COLO668 (cell line): ENCODE measurements at regions not wholly inside any gene's neighbourhood (a gene's known extent, or its start where the extent isn't known, plus 50 kb on each side); places are given as distances from the start of the nearest gene placed in this dataset.
A peak's percentile ranks its signal among the peaks of the same experiment; 100 is the strongest.
"Not testable (repeated sequence)": the region's sequence is repeated elsewhere in the genome, so short reads cannot be mapped to it uniquely, and the experiment has no call there.

Experiments used
- DNase-seq: peaks from one replicate; lab custom pipeline; 2025; ENCODE audit not compliant: unreplicated experiment; lab: John Stamatoyannopoulos, UW

- not testable (repeated sequence) for DNase-seq
Measured at GRCh38 chr2:47690706-47691325, 92.1 kb upstream of the MSH6 start.

- no peak for DNase-seq
Measured at GRCh38 chr2:47690132-47690531, 92.8 kb upstream of the MSH6 start.

DNA sequence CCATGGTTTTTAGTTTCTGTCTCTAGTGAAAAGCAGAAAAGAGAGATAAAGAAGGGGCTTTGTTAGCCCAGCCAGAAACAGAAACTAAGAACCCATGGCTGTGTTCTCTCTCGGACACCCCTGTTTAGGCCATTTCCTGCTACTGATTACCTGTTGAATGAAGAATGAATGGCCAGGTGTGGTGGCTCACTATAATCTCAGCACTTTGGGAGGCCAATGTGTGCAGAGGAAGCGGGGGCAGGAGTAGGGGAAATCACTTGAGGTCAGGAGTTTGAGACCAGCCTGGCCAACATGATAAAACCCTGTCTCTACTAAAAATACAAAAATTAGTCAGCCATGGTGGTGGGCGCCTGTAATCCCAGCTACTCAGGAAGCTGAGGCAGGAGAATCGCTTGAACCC lies 93.8 kb upstream of the MSH6 start:
- not testable (repeated sequence) for DNase-seq

- peak; percentile 11 for DNase-seq
Measured at GRCh38 chr2:47688561-47688960, 94.4 kb upstream of the MSH6 start.

DNA sequence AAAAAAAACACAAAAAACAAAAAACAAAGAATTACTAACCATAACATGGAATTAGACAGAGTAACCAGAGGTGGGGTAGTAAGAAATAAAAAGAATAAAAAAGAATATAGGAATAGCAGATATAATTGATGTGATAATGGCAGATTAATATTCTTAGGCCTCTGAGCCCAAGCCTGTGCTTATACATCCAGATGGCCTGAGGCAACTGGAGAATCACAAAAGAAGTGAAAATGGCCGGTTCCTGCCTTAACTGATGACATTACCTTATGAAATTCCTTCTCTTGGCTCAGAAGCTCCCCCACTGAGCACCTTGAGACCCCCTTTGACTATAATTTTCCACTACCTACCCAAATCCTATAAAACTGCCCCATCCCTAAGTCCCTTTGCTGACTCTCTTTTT lies 95.1 kb upstream of the MSH6 start:
- no peak for DNase-seq

DNA sequence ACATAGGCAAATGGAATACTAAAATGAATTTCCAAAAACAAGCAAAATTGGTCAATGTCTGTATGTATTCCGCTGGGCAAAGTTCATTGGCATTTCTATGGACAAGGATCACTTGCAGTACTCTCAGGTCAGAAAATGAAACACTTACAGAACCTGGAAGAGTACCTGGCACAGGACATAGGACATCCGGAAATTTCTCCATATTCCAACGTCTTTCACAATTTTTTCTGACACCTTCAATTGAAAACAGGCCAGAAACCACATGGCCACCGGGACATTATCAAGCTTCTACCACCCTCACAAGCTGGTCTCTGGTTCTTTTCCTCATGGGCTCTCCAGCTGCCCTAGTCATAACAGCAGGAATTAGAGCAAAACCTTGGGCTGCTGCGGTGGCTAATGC lies 96.9 kb upstream of the MSH6 start:
- DNase-seq = no peak

DNA sequence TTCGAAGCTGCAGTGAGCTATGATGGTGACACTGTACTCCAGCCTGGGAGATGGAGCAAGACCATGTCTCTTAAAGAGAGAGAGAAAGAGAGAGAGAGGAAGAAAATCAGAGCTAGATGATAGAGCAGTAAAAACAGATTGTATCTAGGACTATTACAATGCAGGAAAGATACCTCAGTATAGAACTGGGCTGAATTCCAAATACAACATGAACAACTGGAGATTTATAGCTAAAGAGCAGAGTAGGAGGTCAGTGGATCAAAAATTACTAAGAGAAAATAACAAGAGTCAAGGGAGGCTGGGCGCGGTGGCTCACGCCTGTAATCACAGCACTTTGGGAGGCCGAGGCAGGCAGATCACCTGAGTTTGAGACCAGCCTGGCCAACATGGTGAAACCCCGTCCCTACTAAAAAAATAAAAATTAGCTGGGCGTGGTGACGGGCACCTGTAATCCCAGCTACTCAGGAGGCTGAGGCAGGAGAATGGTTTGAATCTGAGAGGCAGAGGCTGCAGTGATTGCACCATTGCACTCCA lies 100.7 kb upstream of the MSH6 start:
- no peak for DNase-seq

DNA sequence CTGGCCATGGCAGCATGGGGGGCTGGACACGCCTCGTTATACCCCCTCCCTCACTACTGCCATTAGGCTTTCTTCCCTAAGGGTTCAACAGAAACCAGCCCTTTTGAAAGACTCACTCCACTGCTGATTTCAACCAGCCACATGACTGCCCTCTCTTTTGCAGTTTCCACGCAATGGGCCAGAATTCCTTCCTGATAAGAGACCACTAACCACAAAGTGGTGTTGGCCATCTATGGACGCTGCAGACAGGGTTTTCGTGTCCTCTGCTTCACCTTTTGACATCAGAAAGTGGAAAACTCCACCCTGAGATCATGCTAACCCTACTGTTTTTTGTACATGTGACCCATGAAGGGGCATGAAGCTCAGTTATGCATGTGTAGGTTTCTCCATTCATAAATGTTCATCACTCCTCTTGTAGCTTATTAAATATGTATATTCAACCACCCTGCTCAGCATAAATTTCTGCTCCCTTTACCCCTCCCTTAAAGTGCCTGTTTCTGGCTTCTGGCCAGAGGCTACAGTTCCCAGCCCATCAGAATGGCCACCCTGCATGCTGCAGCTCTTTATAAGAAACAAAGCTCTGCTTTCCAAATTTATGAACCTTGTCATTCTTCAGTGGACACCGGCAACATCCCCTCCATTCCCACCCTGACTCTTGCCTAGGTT lies 105.6 kb upstream of the KCNK12 start:
- no peak for DNase-seq

DNA sequence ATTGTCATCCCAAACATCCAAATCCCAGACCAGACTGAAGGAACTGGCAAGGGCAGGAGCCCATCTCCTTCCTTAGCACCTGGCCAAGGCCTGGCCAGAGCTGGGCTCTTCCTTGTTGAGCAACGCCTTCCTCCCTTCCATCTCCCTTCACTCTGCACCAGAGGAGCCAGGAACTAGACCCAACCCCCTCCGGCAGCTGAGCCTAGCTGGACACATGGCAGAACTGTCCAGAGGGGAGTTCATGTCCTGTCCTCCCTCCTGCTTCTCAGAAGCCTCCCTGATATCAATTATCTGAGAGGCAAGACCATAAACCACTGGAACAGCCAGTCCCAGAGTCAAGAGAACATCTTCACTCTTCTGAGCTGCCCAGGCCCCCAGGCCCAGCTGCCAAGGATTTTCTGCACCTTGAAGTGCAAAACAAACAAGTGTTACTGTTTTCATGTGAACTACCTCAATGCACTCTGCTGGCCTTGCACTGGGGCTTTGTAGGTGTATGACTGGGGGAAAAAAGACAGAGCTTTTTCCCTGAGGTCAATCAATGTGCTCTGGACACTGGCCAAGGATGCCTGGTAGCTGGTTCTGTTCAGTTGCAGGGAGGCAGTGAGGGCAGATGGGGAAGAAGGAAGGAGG lies 104.5 kb upstream of the KCNK12 start:
- no peak for DNase-seq

DNA sequence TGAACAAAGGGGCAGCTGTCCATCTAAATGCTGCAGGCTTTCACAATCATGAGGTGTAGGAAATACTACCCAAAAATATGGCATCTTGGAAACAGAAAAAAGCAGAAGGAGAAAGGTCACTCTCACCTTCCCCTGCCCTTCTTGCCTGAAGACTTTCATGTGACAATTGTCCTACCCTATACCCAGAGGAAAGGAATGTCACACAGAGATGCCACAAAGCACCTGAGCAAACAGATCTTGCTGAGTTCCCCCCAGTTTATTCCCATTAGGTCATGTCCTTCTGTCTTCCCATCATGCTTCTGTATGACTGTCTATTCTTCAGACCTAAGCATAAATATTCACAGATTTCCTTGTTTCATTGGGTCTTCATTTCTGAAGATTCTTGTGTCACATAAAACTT lies 95.5 kb upstream of the KCNK12 start:
- no peak for DNase-seq

GRCh38 chr2:47664817-47665216 lies 94.0 kb upstream of the KCNK12 start:
- DNase-seq = no peak

DNA sequence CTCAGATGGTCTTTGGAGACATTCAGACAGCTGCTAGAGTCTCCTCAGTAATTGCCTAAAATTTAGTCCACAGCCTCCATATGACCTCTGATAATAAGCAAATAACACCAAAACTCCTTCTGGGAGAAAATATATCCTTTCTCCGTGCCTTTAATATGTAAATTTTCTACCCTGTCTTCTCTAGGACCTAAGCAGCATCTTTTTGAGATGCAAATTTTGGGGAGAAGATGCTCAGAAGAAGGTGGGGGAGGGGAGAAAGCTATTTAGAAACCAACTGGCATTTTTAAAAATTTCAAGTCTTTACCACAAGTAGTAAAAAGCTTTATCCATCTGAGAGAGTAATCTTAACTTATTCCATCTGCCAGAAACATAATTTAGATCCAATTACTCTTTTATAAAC lies 91.8 kb upstream of the KCNK12 start:
- no peak for DNase-seq

GRCh38 chr2:47661310-47661709 lies 90.5 kb upstream of the KCNK12 start:
- no peak for DNase-seq

DNA sequence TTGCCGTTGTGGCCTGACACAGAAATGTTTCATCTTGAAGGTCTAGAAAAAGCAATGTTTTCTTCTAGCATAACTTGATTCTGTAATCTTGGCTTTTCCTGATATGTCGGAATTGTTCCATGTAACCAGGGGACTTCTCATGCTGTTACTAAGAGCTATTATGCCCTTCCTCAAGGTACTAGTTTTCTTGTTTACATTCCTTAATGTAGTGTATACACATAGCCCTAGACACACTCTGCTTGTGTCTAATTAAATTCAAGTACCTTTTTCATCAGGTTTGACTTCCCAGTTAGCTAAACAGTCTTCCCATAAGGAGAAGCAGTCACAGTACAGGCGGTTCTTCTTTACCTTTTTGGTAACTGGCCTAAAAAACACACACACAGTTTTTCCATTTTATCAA lies 89.4 kb upstream of the KCNK12 start:
- no peak for DNase-seq

DNA sequence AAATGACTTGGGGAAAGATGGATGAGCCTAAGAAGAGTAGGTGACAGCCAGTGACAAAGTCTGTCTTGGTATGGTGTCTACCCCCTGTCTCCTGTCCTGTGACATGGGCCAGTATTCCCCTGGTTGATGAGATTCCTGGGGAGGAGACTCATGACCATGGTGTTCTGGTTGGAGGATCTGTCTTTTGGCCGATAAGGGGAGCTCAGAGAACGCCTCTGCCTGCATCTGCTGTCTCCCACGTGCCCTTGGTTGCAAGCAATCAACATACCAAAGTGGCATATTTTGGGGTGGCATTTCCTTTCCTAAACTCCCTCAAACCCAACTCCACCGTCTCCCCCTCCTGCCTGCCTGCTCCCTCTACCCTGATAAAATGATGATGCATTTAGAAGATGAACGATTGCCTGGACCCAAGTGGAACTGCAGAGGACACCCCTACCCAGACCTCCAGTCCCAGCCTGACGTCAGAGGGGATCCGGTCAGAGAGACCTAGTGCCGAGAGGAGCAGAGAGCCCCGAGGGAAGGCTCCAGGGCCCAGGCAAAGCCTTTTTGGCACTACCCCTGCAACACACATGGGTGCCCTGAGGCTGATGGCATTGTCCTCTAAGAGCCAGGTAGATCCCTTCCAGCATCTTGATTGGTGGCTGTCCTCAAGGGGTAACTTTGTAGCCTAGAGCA lies 88.0 kb upstream of the KCNK12 start:
- DNase-seq = no peak

- DNase-seq = no peak
Measured at GRCh38 chr2:47657886-47658489, 87.2 kb upstream of the KCNK12 start.

DNA sequence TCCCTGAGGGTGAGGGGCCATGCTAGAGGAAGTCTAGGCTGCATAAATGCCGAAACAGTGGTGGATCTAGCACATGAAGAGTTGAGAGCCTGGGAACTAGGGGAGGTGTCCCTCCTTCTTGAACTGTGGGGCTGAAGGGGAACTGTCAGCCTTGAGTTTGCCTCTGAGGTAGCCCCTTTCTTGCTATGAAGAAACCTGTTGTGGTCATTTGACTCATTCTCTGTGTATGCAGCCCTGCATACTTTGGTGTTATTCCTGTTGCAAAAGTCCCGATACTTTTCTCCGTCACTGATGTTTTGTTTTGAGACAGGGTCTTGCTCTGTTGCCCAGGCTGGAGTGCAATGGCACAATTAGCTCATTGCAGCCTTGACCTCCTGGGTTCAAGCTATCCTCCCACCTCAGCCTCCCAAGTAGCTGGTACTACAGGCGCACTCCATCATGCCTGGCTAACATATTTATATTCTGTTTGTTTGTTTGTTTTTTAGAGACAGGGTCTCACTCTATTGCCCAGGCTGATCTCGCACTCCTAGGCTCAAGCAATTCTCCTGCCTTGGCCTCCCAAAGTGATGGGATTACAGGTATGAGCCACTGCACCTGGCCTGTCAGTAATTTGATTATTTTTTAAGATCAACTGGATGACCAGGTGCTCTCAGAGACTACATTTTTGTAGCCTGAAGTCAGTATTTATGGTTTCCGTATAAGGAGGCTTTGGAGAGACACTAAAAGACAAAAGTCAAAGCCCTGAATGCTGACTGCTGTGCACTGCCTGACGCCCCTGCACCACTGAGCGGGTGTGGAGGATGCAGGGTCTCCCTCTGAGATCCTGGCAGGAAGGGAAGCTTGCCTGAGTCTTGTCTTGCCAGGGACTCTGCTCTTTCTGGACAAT lies 86.2 kb upstream of the KCNK12 start:
- no peak for DNase-seq

DNA sequence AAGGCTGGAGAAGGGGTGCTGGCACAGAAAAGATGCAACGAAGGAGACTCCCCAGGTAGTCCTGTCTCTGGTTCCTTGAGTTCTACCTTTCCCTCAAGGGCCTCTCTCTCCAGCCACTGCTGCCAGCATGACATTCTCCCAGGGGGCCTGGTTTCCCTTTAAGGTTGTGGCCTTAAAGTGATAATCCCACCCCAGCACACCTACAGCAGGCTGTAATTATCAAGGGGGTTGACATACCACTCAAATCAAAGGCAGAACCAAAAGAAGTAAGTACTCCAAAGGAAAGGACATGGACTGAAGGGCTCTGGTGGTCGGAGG lies 84.7 kb upstream of the KCNK12 start:
- DNase-seq = no peak

GRCh38 chr2:47654790-47655562 lies 84.2 kb upstream of the KCNK12 start:
- peak; percentile 29 for DNase-seq
